H7 (cell line): ENCODE measurements at regions not wholly inside any gene's neighbourhood (a gene's known extent, or its start where the extent isn't known, plus 50 kb on each side); places are given as distances from the start of the nearest gene placed in this dataset.
A peak's percentile ranks its signal among the peaks of the same experiment; 100 is the strongest.
"Not testable (repeated sequence)": the region's sequence is repeated elsewhere in the genome, so short reads cannot be mapped to it uniquely, and the experiment has no call there.

Experiments
- DNase-seq: peaks from one replicate; pipeline ENCODE4 v3.0.0; 2012
- H3K27me3 ChIP-seq: 2 replicates; pipeline ENCODE4 v1.6.0; 2011; ENCODE audit warnings: mild to moderate bottlenecking, low read length; ENCODE audit not compliant: control insufficient read depth, insufficient read depth
- H3K36me3 ChIP-seq: replicated peaks from 2 replicates; pipeline ENCODE4 v1.5.1; 2011; ENCODE audit warnings: low read length; ENCODE audit not compliant: control insufficient read depth, insufficient read depth
- H3K4me3 ChIP-seq: 2 replicates; pipeline ENCODE4 v1.5.1; 2011; ENCODE audit warnings: low read depth, mild to moderate bottlenecking, control low read depth, low read length, moderate library complexity; ENCODE audit not compliant: insufficient read depth

GRCh38 chr6:4225161-4225872 is 89.9 kb upstream of the ECI2 start:
- no peak overlapping the region for H3K4me3 ChIP-seq
- no peak for DNase-seq
- no peaks in the 10 kb centered on the region for H3K36me3 ChIP-seq
- H3K27me3 ChIP-seq: no peaks in the 10 kb centered on the region

- DNase-seq: no peak
Measured at GRCh38 chr6:4224067-4224978, 88.9 kb upstream of the ECI2 start.

GRCh38 chr6:4220558-4220957 is 85.2 kb upstream of the ECI2 start:
- no peak overlapping the region for H3K4me3 ChIP-seq
- H3K36me3 ChIP-seq: no peaks in the 10 kb centered on the region
- no peaks in the 10 kb centered on the region for H3K27me3 ChIP-seq
- DNase-seq: no peak

More at GRCh38 chr6:4224067-4224978, 88.9 kb upstream of the ECI2 start:
- no peaks in the 10 kb centered on the region for H3K27me3 ChIP-seq
- H3K36me3 ChIP-seq: no peaks in the 10 kb centered on the region
- no peak overlapping the region for H3K4me3 ChIP-seq

GRCh38 chr6:4218619-4219317 is 83.4 kb upstream of the ECI2 start:
- not testable (repeated sequence) for DNase-seq, H3K27me3 ChIP-seq, H3K4me3 ChIP-seq, H3K36me3 ChIP-seq

- Histone ChIP-seq H3K27me3 (no peaks in the 10 kb centered on the region), H3K36me3 (no peaks in the 10 kb centered on the region), H3K4me3 (no peak overlapping the region)
- DNase-seq: no peak
Measured at GRCh38 chr6:4212588-4212987, 77.2 kb upstream of the ECI2 start.

GRCh38 chr6:4210629-4211419 is 75.4 kb upstream of the ECI2 start:
- peak; percentile 71 for DNase-seq
- no peak overlapping the region for H3K4me3 ChIP-seq

GRCh38 chr6:4209196-4209595 is 73.8 kb upstream of the ECI2 start:
- no peaks in the 10 kb centered on the region for H3K27me3 ChIP-seq
- H3K4me3 ChIP-seq: no peak overlapping the region
- no peak for DNase-seq
- H3K36me3 ChIP-seq: no peaks in the 10 kb centered on the region

More at GRCh38 chr6:4210629-4211419, 75.4 kb upstream of the ECI2 start:
- no peaks in the 10 kb centered on the region for H3K36me3 ChIP-seq
- H3K27me3 ChIP-seq: no peaks in the 10 kb centered on the region

- Histone ChIP-seq H3K27me3 (no peaks in the 10 kb centered on the region), H3K36me3 (no peaks in the 10 kb centered on the region), H3K4me3 (no peak overlapping the region)
- no peak for DNase-seq
Measured at GRCh38 chr6:4208158-4208557, 72.8 kb upstream of the ECI2 start.

GRCh38 chr6:4203642-4204417 is 68.5 kb upstream of the ECI2 start:
- not testable (repeated sequence) for H3K27me3 ChIP-seq, DNase-seq, H3K4me3 ChIP-seq, H3K36me3 ChIP-seq

- no peak for DNase-seq
- H3K27me3 ChIP-seq: no peaks in the 10 kb centered on the region
Measured at GRCh38 chr6:4192627-4193026, 57.3 kb upstream of the ECI2 start.

GRCh38 chr6:4192173-4192572 is 56.8 kb upstream of the ECI2 start:
- no peak for DNase-seq
- Histone ChIP-seq H3K36me3 (no peaks in the 10 kb centered on the region), H3K4me3 (no peak overlapping the region), H3K27me3 (no peaks in the 10 kb centered on the region)

More at GRCh38 chr6:4192627-4193026, 57.3 kb upstream of the ECI2 start:
- Histone ChIP-seq H3K36me3 (no peaks in the 10 kb centered on the region), H3K4me3 (no peak overlapping the region)

- H3K27me3 ChIP-seq: no peaks in the 10 kb centered on the region
- H3K36me3 ChIP-seq: no peaks in the 10 kb centered on the region
- H3K4me3 ChIP-seq: no peak overlapping the region
- no peak for DNase-seq
Measured at GRCh38 chr6:4191271-4191721, 55.9 kb upstream of the ECI2 start.

- no peak for DNase-seq
- no peaks in the 10 kb centered on the region for H3K36me3 ChIP-seq
- no peak overlapping the region for H3K4me3 ChIP-seq
- H3K27me3 ChIP-seq: no peaks in the 10 kb centered on the region
Measured at GRCh38 chr6:4189249-4189648, 53.9 kb upstream of the ECI2 start.
